ENCODE measurements at regions not wholly inside any gene's neighbourhood (a gene's known extent, or its start where the extent isn't known, plus 50 kb on each side); places are given as distances from the start of the nearest gene placed in this dataset.

- TF ChIP-seq CTCF (optimal IDR thresholded peaks at IDR 0.05 in 1 of 3, IDR thresholded peaks at IDR 0.05 in 1 of 3, conservative IDR thresholded peaks at IDR 0.05 in 1 of 3; ENCODE audit: extremely low read depth in 1 of 3, insufficient read depth in 2 of 3, low read length in 3 of 3) (no peak), EZH2 (IDR thresholded peaks at IDR 0.05; ENCODE audit: low read length) (no peak)
These were observed 1084.9 kb upstream of the RBFOX1 start for GRCh38 chr16:6247775-6248174.

All from keratinocyte (primary cell).